NT2/D1 (cell line): ENCODE measurements at regions not wholly inside any gene's neighbourhood (a gene's known extent, or its start where the extent isn't known, plus 50 kb on each side); places are given as distances from the start of the nearest gene placed in this dataset.

Experiments
- SUZ12 ChIP-seq: IDR thresholded peaks from 2 replicates; pipeline ENCODE4 v1.6.1; 2011; ENCODE audit not compliant: insufficient read length, insufficient read depth; ENCODE audit errors: extremely low read depth
- ZNF274 ChIP-seq: IDR thresholded peaks from 2 replicates; pipeline ENCODE4 v1.6.1; 2011; ENCODE audit warnings: mild to moderate bottlenecking, low read depth, low read length

- TF ChIP-seq SUZ12 (no peak), ZNF274 (no peak)
These were observed 343.0 kb downstream of the USP25 start for GRCh38 chr21:16072737-16073136.
